Natural killer cell (primary cell): ENCODE measurements at regions not wholly inside any gene's neighbourhood (a gene's known extent, or its start where the extent isn't known, plus 50 kb on each side); places are given as distances from the start of the nearest gene placed in this dataset.

Source experiments
- ATAC-seq, 3 donors: fragments of 150-1000 bp in 2 of 3; fragments of 200-7000 bp in 1 of 3; cut with Tn5 transposase; 1 replicate in 1 of 3; 2 replicates in 2 of 3; pipeline ENCODE4 v1.10.0; 2021; ENCODE audit warnings: mild to moderate bottlenecking in 2 of 3, moderate library complexity in 2 of 3
- DNase-seq, 2 donors: peaks; one replicate each; pipeline versions ENCODE4 v3.0.0 to v3.0.0-alpha.2; 2013 to 2021; ENCODE audit warnings: mixed read lengths in 1 of 2
- H3K27ac ChIP-seq: one replicate; pipeline ENCODE4 v1.5.1; 2013; ENCODE audit warnings: mild to moderate bottlenecking, low read length
- H3K27me3 ChIP-seq: one replicate; pipeline ENCODE4 v1.6.1; 2013; ENCODE audit warnings: low read length; ENCODE audit not compliant: control insufficient read depth, insufficient read depth
- H3K36me3 ChIP-seq: one replicate; pipeline ENCODE4 v1.6.1; 2013; ENCODE audit warnings: low read length; ENCODE audit not compliant: control insufficient read depth, insufficient read depth
- H3K4me1 ChIP-seq: one replicate; pipeline ENCODE4 v1.6.1; 2013; ENCODE audit warnings: low read length; ENCODE audit not compliant: control insufficient read depth, insufficient read depth
- H3K4me3 ChIP-seq: one replicate; pipeline ENCODE4 v1.5.1; 2013; ENCODE audit warnings: low read length
- H3K9me3 ChIP-seq: one replicate; pipeline ENCODE4 v1.6.1; 2013; ENCODE audit warnings: low read length; ENCODE audit not compliant: control insufficient read depth, insufficient read depth
- H3K27ac Mint-ChIP-seq, 2 donors: one replicate each; pipeline ENCODE4 v1.8.0; 2022; ENCODE audit warnings: mild to moderate bottlenecking in 2 of 2, mixed read lengths in 2 of 2, moderate library complexity in 1 of 2
- H3K27me3 Mint-ChIP-seq, 2 donors: one replicate each; pipeline ENCODE4 v1.8.0; 2022; ENCODE audit warnings: low read depth in 2 of 2, mixed read lengths in 2 of 2
- H3K36me3 Mint-ChIP-seq: one replicate; pipeline ENCODE4 v1.8.0; 2022; ENCODE audit warnings: mixed read lengths
- H3K4me1 Mint-ChIP-seq, 2 donors: one replicate each; pipeline ENCODE4 v1.8.0; 2022; ENCODE audit warnings: mixed read lengths in 2 of 2
- H3K4me3 Mint-ChIP-seq: one replicate; pipeline ENCODE4 v1.8.0; 2022; ENCODE audit warnings: mild to moderate bottlenecking, moderate library complexity, mixed read lengths
- H3K9me3 Mint-ChIP-seq, 2 donors: one replicate each; pipeline ENCODE4 v1.8.0; 2022; ENCODE audit warnings: mixed read lengths in 2 of 2
- WGBS: methylation state at CpG from one replicate; pipeline ENCODE4 v1.1.7; 2013; ENCODE audit warnings: missing lambda C conversion rate; ENCODE audit not compliant: insufficient coverage; 5-methylcytosine and 5-hydroxymethylcytosine counted together
- intact Hi-C: fragments of 100-400 bp; cut with micrococcal nuclease; formaldehyde crosslinking; loops from one replicate; pipeline ENCODE4 v1.14.2; 2022
- TF ChIP-seq, protein P1 (sequence below): fragments of 200-600 bp; IDR thresholded peaks from one replicate; pipeline ENCODE4 v1.8.0; 2022; ENCODE audit warnings: antibody characterized with exemption

GRCh38 chr7:13476881-13477444, 512.5 kb downstream of the ETV1 start:
- Mint-ChIP-seq H3K27ac (no peak overlapping the region), H3K4me3 (no peak overlapping the region), H3K36me3 (no peaks in the 10 kb centered on the region), H3K4me1 (no peaks in the 10 kb centered on the region), H3K27me3 (no peaks in the 10 kb centered on the region), H3K9me3 (peaks cover 6 to 8% of the 10 kb centered on the region in 2 donors)
- no peak for DNase-seq
- TF ChIP-seq, protein P1, sequence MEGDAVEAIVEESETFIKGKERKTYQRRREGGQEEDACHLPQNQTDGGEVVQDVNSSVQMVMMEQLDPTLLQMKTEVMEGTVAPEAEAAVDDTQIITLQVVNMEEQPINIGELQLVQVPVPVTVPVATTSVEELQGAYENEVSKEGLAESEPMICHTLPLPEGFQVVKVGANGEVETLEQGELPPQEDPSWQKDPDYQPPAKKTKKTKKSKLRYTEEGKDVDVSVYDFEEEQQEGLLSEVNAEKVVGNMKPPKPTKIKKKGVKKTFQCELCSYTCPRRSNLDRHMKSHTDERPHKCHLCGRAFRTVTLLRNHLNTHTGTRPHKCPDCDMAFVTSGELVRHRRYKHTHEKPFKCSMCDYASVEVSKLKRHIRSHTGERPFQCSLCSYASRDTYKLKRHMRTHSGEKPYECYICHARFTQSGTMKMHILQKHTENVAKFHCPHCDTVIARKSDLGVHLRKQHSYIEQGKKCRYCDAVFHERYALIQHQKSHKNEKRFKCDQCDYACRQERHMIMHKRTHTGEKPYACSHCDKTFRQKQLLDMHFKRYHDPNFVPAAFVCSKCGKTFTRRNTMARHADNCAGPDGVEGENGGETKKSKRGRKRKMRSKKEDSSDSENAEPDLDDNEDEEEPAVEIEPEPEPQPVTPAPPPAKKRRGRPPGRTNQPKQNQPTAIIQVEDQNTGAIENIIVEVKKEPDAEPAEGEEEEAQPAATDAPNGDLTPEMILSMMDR, result no peak
- 88% methylated on average over 1 of the region's 2 CpGs for WGBS
- intact Hi-C loops, result no loop called here
- H3K4me3 ChIP-seq, result no peak overlapping the region
- H3K27me3 ChIP-seq, result no peaks in the 10 kb centered on the region
- H3K9me3 ChIP-seq, result no peaks in the 10 kb centered on the region
- no peaks in the 10 kb centered on the region for H3K36me3 ChIP-seq
- ATAC-seq, result no peak
- H3K27ac ChIP-seq, result no peak overlapping the region
- H3K4me1 ChIP-seq, result no peaks in the 10 kb centered on the region

- 90% methylated on average over 6 of the region's 6 CpGs for WGBS
- Histone ChIP-seq H3K9me3 (peaks cover 8% of the 10 kb centered on the region), H3K4me3 (no peak overlapping the region), H3K27me3 (no peaks in the 10 kb centered on the region), H3K36me3 (no peaks in the 10 kb centered on the region), H3K4me1 (no peaks in the 10 kb centered on the region), H3K27ac (no peak overlapping the region)
- intact Hi-C loops, result no loop called here
- H3K9me3 Mint-ChIP-seq, result peaks cover 27 to 29% of the 10 kb centered on the region in 2 donors
- no peak overlapping the region for H3K4me3 Mint-ChIP-seq
- DNase-seq (no peak), ATAC-seq (no peak)
- no peaks in the 10 kb centered on the region for H3K36me3 Mint-ChIP-seq
- H3K27ac Mint-ChIP-seq, result no peak overlapping the region
- H3K4me1 Mint-ChIP-seq, result no peaks in the 10 kb centered on the region
- TF ChIP-seq, protein P1, result no peak
- no peaks in the 10 kb centered on the region for H3K27me3 Mint-ChIP-seq
Measured at GRCh38 chr7:13489386-13489785, 500.1 kb downstream of the ETV1 start.

GRCh38 chr7:13496976-13497375, 492.5 kb downstream of the ETV1 start:
- ATAC-seq (no peak), DNase-seq (no peak)
- no peak overlapping the region for H3K27ac Mint-ChIP-seq
- no peaks in the 10 kb centered on the region for H3K36me3 Mint-ChIP-seq
- intact Hi-C loops, result no loop called here
- no peaks in the 10 kb centered on the region for H3K4me1 ChIP-seq
- no peak overlapping the region for H3K27ac ChIP-seq
- H3K4me3 ChIP-seq, result no peak overlapping the region
- H3K4me1 Mint-ChIP-seq, result no peaks in the 10 kb centered on the region
- no peaks in the 10 kb centered on the region for H3K27me3 Mint-ChIP-seq
- H3K4me3 Mint-ChIP-seq, result no peak overlapping the region
- no peaks in the 10 kb centered on the region for H3K9me3 ChIP-seq
- H3K27me3 ChIP-seq, result no peaks in the 10 kb centered on the region
- TF ChIP-seq, protein P1, result no peak
- H3K36me3 ChIP-seq, result no peaks in the 10 kb centered on the region
- peaks cover 12% of the 10 kb centered on the region in 2 donors for H3K9me3 Mint-ChIP-seq

GRCh38 chr7:13508586-13508985, 480.9 kb downstream of the ETV1 start:
- H3K27me3 Mint-ChIP-seq, result no peaks in the 10 kb centered on the region
- H3K27ac Mint-ChIP-seq, result no peak overlapping the region
- no peak overlapping the region for H3K4me3 Mint-ChIP-seq
- H3K27me3 ChIP-seq, result no peaks in the 10 kb centered on the region
- TF ChIP-seq, protein P1, result no peak
- H3K4me1 Mint-ChIP-seq, result no peaks in the 10 kb centered on the region
- H3K4me1 ChIP-seq, result no peaks in the 10 kb centered on the region
- peaks cover 13 to 17% of the 10 kb centered on the region in 2 donors for H3K9me3 Mint-ChIP-seq
- H3K36me3 Mint-ChIP-seq, result no peaks in the 10 kb centered on the region
- no peaks in the 10 kb centered on the region for H3K9me3 ChIP-seq
- DNase-seq, result no peak
- no peak overlapping the region for H3K4me3 ChIP-seq
- intact Hi-C loops, result no loop called here
- no peak overlapping the region for H3K27ac ChIP-seq
- no peaks in the 10 kb centered on the region for H3K36me3 ChIP-seq
- no CpG with 5 or more reads among the region's 1 CpG for WGBS
- no peak for ATAC-seq
